ENCODE measurements at regions not wholly inside any gene's neighbourhood (a gene's known extent, or its start where the extent isn't known, plus 50 kb on each side); places are given as distances from the start of the nearest gene placed in this dataset.

DNA sequence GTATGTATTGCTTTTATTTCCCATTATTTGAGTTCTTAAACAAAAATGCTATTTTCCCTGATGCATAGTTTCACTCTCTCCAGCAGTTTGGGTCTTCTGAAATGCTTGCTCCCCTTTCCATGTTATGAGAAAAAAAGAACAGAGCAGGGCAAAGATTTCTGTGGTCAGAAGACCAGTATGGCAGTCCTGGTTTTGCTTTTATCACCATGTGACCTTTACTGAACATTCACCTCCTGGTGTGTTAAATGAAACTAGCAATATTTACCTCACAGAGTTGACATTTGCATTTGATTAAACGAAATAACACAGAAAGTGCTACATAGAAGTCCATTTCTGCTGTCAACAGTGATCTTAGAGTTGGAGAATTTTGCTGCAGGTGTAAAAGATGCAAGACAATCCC is 141.0 kb upstream of the G2E3 start:
- TF ChIP-seq, protein P1, sequence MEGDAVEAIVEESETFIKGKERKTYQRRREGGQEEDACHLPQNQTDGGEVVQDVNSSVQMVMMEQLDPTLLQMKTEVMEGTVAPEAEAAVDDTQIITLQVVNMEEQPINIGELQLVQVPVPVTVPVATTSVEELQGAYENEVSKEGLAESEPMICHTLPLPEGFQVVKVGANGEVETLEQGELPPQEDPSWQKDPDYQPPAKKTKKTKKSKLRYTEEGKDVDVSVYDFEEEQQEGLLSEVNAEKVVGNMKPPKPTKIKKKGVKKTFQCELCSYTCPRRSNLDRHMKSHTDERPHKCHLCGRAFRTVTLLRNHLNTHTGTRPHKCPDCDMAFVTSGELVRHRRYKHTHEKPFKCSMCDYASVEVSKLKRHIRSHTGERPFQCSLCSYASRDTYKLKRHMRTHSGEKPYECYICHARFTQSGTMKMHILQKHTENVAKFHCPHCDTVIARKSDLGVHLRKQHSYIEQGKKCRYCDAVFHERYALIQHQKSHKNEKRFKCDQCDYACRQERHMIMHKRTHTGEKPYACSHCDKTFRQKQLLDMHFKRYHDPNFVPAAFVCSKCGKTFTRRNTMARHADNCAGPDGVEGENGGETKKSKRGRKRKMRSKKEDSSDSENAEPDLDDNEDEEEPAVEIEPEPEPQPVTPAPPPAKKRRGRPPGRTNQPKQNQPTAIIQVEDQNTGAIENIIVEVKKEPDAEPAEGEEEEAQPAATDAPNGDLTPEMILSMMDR (IDR thresholded peaks at IDR 0.05; ENCODE audit: low read length, missing control alignments), result no peak
- H3K4me3 ChIP-seq (replicated peaks; ENCODE audit: low read depth, low read length), result no peak overlapping the region
- DNase-seq (ENCODE audit: low read depth), result no peak

DNA sequence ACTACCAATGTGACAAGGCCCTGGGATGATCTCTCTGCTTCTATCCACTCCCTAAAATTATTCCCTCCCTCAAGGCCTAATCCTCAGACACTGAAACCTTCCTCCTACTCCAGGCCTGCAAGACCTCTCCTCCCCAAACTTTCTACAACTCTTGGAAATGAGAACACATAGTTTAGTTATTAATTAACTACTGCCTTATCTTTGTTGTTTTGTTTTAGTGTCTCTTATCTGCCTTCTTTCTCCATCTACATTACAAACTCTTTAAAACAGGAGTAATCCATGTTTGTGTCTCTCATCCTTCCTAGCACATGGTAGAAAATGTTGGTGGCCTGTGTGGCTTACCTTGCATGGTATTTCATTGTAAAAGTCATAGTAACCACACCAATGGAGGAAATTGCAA is 139.9 kb upstream of the G2E3 start:
- TF ChIP-seq, protein P1 (IDR thresholded peaks at IDR 0.05; ENCODE audit: low read length, missing control alignments), result no peak
- no peak overlapping the region for H3K4me3 ChIP-seq (replicated peaks; ENCODE audit: low read depth, low read length)
- no peak for DNase-seq (ENCODE audit: low read depth)

DNA sequence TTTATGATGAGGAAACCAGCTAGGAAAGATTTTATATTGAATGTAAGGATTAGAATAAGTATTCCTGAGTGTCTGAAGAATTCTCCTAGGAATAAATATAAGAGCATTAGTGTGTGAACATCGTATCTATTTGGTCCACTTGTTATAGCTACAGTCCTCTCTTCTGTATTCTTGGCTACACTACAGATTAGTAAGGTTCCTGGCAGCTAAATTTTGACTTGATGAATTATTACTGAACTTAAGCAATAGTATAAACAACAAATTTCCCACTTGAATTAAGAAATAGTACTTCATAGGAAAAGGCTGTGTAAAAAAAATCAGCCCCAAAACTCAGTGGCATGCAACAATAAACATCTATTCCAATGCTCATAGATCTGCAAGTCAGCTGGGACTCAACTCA is 138.4 kb upstream of the G2E3 start:
- TF ChIP-seq, protein P1 (IDR thresholded peaks at IDR 0.05; ENCODE audit: low read length, missing control alignments), result no peak
- no peak for DNase-seq (ENCODE audit: low read depth)
- H3K4me3 ChIP-seq (replicated peaks; ENCODE audit: low read depth, low read length), result no peak overlapping the region

DNA sequence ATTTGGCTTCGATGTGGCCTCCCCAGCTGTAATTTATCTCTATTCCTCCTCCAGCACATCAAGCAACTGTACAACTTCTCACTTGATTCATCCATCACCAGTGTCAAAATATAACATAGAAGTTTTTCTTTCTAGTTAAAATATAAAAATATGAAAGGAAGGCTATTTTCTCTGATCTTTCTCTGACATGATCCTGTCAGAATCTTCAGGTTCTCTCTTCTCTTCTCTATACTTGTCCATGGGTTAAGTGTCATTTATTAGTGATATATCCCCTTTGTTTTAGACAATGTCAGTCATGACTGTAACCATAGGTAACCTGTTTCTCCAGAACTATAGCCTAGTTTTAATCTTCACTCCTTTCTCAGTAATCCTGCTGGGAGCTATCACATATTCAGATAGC is 132.5 kb upstream of the G2E3 start:
- TF ChIP-seq, protein P1 (IDR thresholded peaks at IDR 0.05; ENCODE audit: low read length, missing control alignments), result no peak
- no peak overlapping the region for H3K4me3 ChIP-seq (replicated peaks; ENCODE audit: low read depth, low read length)
- no peak for DNase-seq (ENCODE audit: low read depth)

DNA sequence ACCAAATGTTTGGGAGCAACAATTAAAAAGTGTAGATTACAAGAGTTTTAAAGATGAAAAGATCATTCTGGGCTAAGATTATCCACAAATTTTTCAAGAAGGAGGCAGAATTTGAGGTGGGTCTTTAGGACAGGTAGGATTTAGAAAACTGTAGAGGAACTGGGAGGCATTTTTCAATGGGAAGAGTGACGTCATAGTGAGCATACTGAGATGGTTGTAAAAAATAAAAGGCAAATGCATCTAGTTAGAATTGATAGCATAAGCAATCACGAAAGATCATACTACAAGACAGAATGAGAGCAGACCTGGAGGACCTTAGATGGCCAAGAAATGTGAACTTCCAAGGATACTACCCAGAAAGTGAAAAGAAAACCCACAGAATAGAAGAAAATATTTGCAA is 131.6 kb upstream of the G2E3 start:
- no peak for DNase-seq (ENCODE audit: low read depth)
- no peak overlapping the region for H3K4me3 ChIP-seq (replicated peaks; ENCODE audit: low read depth, low read length)
- TF ChIP-seq, protein P1 (IDR thresholded peaks at IDR 0.05; ENCODE audit: low read length, missing control alignments), result no peak

DNA sequence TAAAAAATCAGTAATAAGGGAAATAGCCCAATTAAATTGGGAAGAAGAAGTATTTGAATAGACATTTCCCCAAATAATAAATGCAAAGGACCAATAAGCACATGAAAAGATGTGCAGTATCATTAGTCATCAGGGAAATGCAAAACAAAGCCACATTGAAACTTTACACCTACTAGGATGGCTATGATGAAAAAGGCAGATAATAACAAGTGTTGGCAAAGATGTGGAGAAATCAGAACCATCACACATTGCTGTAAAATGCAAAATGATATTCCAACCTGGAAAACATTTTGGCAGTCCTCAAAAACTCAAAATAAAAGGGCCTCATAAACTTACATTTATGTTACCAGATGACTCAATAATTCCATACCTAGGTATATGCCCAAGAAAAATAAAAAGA is 131.1 kb upstream of the G2E3 start:
- TF ChIP-seq, protein P1 (IDR thresholded peaks at IDR 0.05; ENCODE audit: low read length, missing control alignments), result no peak
- no peak overlapping the region for H3K4me3 ChIP-seq (replicated peaks; ENCODE audit: low read depth, low read length)
- DNase-seq (ENCODE audit: low read depth), result no peak

DNA sequence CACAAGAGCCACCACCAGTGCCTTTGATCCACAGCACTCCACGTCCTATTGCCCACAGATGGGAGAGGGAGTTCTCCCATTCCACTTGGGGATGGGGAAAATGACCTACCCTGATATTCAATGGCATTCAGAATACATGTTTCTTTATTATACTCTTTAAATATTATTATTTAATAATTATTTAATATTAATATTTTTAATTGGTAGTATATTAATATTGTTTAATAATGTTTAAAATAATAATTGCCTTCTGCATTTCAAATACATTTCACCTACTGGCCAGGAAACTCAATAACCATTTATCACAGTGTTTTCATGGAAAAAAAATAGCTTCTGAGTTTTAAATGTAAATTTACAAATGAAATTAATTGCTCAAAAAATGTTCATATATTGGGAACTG is 127.4 kb upstream of the G2E3 start:
- TF ChIP-seq, protein P1 (IDR thresholded peaks at IDR 0.05; ENCODE audit: low read length, missing control alignments), result no peak
- DNase-seq (ENCODE audit: low read depth), result no peak

More for the DNA sequence above, 127.4 kb upstream of the G2E3 start:
- no peak overlapping the region for H3K4me3 ChIP-seq (replicated peaks; ENCODE audit: low read depth, low read length)

Data from fibroblast of pulmonary artery (primary cell).